ENCODE measurements at regions not wholly inside any gene's neighbourhood (a gene's known extent, or its start where the extent isn't known, plus 50 kb on each side); places are given as distances from the start of the nearest gene placed in this dataset.

DNA sequence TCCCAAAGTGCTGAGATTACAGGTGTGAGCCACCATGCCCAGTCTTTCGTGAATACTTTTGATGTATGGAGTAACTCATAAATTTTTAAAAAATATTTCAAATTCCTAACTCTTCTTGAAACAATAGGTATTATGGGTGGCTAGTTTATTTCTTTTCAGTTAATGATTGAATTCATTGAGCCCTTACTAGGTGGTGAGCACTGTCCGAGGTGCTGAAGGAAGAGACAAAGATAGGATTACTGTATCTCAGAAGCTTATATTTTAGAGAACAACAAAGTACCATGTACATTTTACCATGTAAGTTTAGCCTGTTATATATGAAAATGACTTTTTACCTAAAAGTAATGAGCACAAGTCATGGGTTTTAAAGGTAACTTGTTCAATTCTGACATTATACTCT, 418.3 kb downstream of the NPIPA7 start:
- no peak for DNase-seq (ENCODE audit: low read depth)
- no peak overlapping the region for H3K4me3 ChIP-seq (ENCODE audit: low read depth, low read length)
- no peak for TF ChIP-seq CTCF (IDR thresholded peaks at IDR 0.05; ENCODE audit: low read depth, low read length, missing control alignments)
- in situ Hi-C loops (cut with HindIII; ENCODE audit: low sequenced_read_pairs), result no loop called here

DNA sequence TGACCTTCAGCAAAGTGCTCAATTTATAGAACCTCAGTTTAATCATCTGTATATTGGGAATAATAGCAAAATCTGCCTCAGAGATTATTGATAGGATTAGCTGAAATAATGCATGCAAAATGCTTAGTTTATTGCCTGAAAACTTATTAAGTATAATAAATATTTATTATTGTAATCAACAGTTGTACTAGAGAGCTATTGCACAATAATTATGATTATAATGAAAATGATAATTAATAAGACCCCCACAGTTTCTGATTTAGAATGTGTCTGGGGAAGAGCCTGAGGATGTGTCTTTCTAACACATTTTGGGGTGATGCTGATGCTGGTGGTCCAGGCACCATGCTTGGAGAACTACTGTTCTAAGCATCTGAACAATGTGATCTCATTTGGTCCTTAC, 419.6 kb downstream of the NPIPA7 start:
- H3K4me3 ChIP-seq (ENCODE audit: low read depth, low read length), result no peak overlapping the region
- TF ChIP-seq CTCF (IDR thresholded peaks at IDR 0.05; ENCODE audit: low read depth, low read length, missing control alignments), result no peak
- DNase-seq (ENCODE audit: low read depth), result no peak
- in situ Hi-C loops (cut with HindIII; ENCODE audit: low sequenced_read_pairs), result no loop called here

DNA sequence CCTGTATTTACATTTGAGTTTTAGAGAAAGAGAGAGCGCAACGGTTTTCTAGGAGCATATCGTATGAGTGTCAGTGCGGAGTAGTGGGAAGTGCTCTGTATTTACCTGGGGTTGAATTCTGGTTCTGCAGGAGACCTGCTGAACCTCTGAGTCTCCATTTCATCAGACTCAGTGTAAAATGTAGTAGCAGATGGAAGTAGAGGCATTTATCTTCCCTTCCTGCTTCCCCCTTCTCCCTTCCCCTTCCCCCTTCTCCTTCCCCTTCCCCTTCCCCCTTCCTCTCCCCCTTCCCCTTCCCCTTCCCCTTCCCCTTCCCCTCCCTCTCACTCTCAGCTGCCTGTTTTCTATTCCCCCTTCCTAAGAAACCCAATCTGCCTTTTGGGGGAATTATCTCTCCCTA, 426.9 kb downstream of the NPIPA7 start:
- no peak overlapping the region for H3K4me3 ChIP-seq (ENCODE audit: low read depth, low read length)
- DNase-seq (ENCODE audit: low read depth), result no peak
- no peak for TF ChIP-seq CTCF (IDR thresholded peaks at IDR 0.05; ENCODE audit: low read depth, low read length, missing control alignments)
- in situ Hi-C loops (cut with HindIII; ENCODE audit: low sequenced_read_pairs), result no loop called here

DNA sequence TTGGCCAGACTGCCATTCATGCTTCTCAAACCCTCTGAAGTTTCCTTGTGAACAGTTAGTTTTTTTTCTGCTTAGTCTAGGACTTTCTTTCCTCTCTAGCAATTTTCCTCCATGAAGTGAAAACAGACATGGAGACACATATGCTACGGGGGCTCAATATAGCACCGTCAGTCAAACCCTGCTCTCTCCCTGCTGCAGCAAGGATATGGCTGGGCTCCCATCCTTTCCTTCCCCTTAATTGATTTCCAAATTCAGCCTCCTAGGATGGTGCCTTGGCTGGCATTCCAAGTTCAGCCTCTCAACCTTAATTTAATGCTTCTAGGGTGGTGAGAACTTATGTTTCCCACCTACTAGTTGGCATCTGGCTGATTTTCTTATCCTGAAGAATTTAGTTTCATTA, 436.7 kb downstream of the NPIPA7 start:
- DNase-seq (ENCODE audit: low read depth), result no peak
- H3K4me3 ChIP-seq (ENCODE audit: low read depth, low read length), result no peak overlapping the region
- in situ Hi-C loops (cut with HindIII; ENCODE audit: low sequenced_read_pairs), result no loop called here
- no peak for TF ChIP-seq CTCF (IDR thresholded peaks at IDR 0.05; ENCODE audit: low read depth, low read length, missing control alignments)

DNA sequence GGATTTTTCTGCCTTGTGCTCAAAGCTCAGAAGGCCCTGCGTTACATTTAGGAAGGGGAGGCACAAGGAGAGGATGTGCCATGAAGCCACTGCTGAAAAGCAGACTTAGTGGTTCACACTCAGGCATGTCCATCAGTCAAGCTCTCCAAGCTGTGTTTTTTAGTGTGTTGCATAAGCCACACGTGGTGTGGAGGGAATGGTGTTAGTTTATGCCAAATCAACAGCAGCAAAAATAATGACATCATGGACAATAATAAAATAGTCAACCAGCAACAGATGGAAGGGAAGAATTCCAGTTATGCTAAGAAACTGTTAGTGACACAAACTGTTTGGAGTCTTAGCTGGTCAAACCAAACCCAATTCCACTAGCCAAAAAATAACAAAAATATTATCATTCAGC, 438.3 kb downstream of the NPIPA7 start:
- H3K4me3 ChIP-seq (ENCODE audit: low read depth, low read length), result no peak overlapping the region
- DNase-seq (ENCODE audit: low read depth), result no peak
- no peak for TF ChIP-seq CTCF (IDR thresholded peaks at IDR 0.05; ENCODE audit: low read depth, low read length, missing control alignments)
- in situ Hi-C loops (cut with HindIII; ENCODE audit: low sequenced_read_pairs), result no loop called here

- no peak for DNase-seq (ENCODE audit: low read depth)
- H3K4me3 ChIP-seq (ENCODE audit: low read depth, low read length), result no peak overlapping the region
- no peak for TF ChIP-seq CTCF (IDR thresholded peaks at IDR 0.05; ENCODE audit: low read depth, low read length, missing control alignments)
- in situ Hi-C loops (cut with HindIII; ENCODE audit: low sequenced_read_pairs), result no loop called here
Measured at GRCh38 chr16:16821261-16821660, 442.3 kb downstream of the NPIPA7 start.

GRCh38 chr16:16828913-16829398, 450.0 kb downstream of the NPIPA7 start:
- in situ Hi-C loops (cut with HindIII; ENCODE audit: low sequenced_read_pairs), result no loop called here
- H3K4me3 ChIP-seq (ENCODE audit: low read depth, low read length), result no peak overlapping the region
- TF ChIP-seq CTCF (IDR thresholded peaks at IDR 0.05; ENCODE audit: low read depth, low read length, missing control alignments), result no peak
- DNase-seq (ENCODE audit: low read depth), result no peak
